HepG2 (cell line): ENCODE measurements at regions not wholly inside any gene's neighbourhood (a gene's known extent, or its start where the extent isn't known, plus 50 kb on each side); places are given as distances from the start of the nearest gene placed in this dataset.

Source experiments
- ATAC-seq: fragments of 200-7000 bp; cut with Tn5 transposase; 3 replicates; pipeline ENCODE4 v1.9.1; 2020; ENCODE audit warnings: mild to moderate bottlenecking, moderate library complexity
- BruUV-seq: library from RNA; stranded (reverse); fragments of 400-500 nt; replicated peaks from 2 replicates; lab custom pipeline; 2021; lab: Mats Ljungman, UMichigan
- CTCF ChIA-PET: fragments of 300-600 bp; formaldehyde crosslinking; extraction: SDS; loops from one replicate; lab custom pipeline; 2021; ENCODE audit warnings: low total read pairs, inconsistent platforms, low intra/inter-chr PET ratio; lab: Yijun Ruan, JAX
- POLR2A ChIA-PET: fragments of 350-600 bp; sonication (Branson Sonifier 250); formaldehyde crosslinking; loops from one replicate; lab custom pipeline; 2020; ENCODE audit warnings: antibody characterized with exemption, inconsistent platforms; lab: Yijun Ruan, JAX
- DNase-seq: peaks from one replicate; pipeline ENCODE4 v3.0.0-alpha.2; 2015; ENCODE audit warnings: low spot score
- FAIRE-seq: peaks from 3 replicates; lab custom pipeline; 2011; peaks lifted over from hg19 to GRCh38; lab: Jason Lieb, UNC
- H2AFZ ChIP-seq: one replicate; pipeline ENCODE4 v1.6.1; 2011; ENCODE audit warnings: low read length, inconsistent platforms
- H3K27ac ChIP-seq: fragments of 300-600 bp; 3 replicates; pipeline ENCODE4 v1.8.0; 2011; ENCODE audit warnings: mixed run types, mild to moderate bottlenecking, mixed read lengths, low read length, inconsistent platforms; ENCODE audit not compliant: insufficient read depth; ENCODE audit errors: extremely low read length
- H3K27me3 ChIP-seq, 2 experiments: fragments of 200-600 bp in 1 of 2; 2 replicates in 1 of 2; 3 replicates in 1 of 2; pipeline versions ENCODE4 v1.6.0 to v1.8.0; 2011; ENCODE audit warnings: low read length in 2 of 2, mild to moderate bottlenecking in 2 of 2, moderate library complexity in 2 of 2, inconsistent platforms in 1 of 2; ENCODE audit not compliant: insufficient read depth in 2 of 2, control insufficient read depth in 1 of 2
- H3K36me3 ChIP-seq, 2 experiments: fragments of 200-600 bp in 1 of 2; replicated peaks in 1 of 2; 2 replicates in 1 of 2; 3 replicates in 1 of 2; pipeline versions ENCODE4 v1.5.1 to v1.8.0; 2011; ENCODE audit warnings: low read length in 2 of 2, inconsistent platforms in 1 of 2; ENCODE audit not compliant: insufficient read depth in 2 of 2, control insufficient read depth in 1 of 2
- H3K4me1 ChIP-seq: 2 replicates; pipeline ENCODE4 v1.5.1; 2012; ENCODE audit warnings: low read length, inconsistent platforms; ENCODE audit not compliant: insufficient read depth
- H3K4me2 ChIP-seq: 2 replicates; pipeline ENCODE4 v1.6.0; 2011; ENCODE audit warnings: low read depth, low read length, inconsistent platforms
- H3K4me3 ChIP-seq, 3 experiments: fragments of 200-600 bp in 1 of 3; sonication (generic), shearing (Covaris generic) in 1 of 3; replicated peaks in 1 of 3; 2 replicates each; pipeline ENCODE4 v1.5.1; 2011 to 2016; ENCODE audit warnings: low read length in 3 of 3, inconsistent platforms in 2 of 3, low read depth in 2 of 3, mild to moderate bottlenecking in 2 of 3, control low read depth in 1 of 3, mixed read lengths in 1 of 3; ENCODE audit not compliant: insufficient read depth in 1 of 3
- H3K79me2 ChIP-seq: one replicate; pipeline ENCODE4 v1.6.1; 2011; ENCODE audit warnings: low read length, inconsistent platforms; ENCODE audit not compliant: insufficient read depth
- H3K9ac ChIP-seq: 2 replicates; pipeline ENCODE4 v1.6.0; 2011; ENCODE audit warnings: mild to moderate bottlenecking, low read depth, low read length, inconsistent platforms; ENCODE audit not compliant: insufficient read depth
- H3K9me3 ChIP-seq: 2 replicates; pipeline ENCODE4 v1.5.1; 2012; ENCODE audit warnings: mild to moderate bottlenecking, low read length
- H4K20me1 ChIP-seq: 2 replicates; pipeline ENCODE4 v1.6.0; 2011; ENCODE audit warnings: inconsistent platforms, mild to moderate bottlenecking, low read length, moderate library complexity; ENCODE audit not compliant: insufficient read depth
- CC2D1A ChIP-seq: sonication (generic); formaldehyde crosslinking; IDR thresholded peaks from 2 replicates; pipeline ENCODE4 v1.8.1; 2023; ENCODE audit warnings: mild to moderate bottlenecking, missing genetic modification reagents
- HCFC1 ChIP-seq: fragments of 150-350 bp; IDR thresholded peaks from 2 replicates; pipeline ENCODE4 v1.6.1; 2014; ENCODE audit warnings: low read depth, low read length
- KAT8 ChIP-seq: IDR thresholded peaks from 2 replicates; pipeline ENCODE4 v1.6.1; 2016; ENCODE audit warnings: missing genetic modification reagents, missing compliant biosample characterization
- MATR3 ChIP-seq: sonication (generic); formaldehyde crosslinking; IDR thresholded peaks from 2 replicates; pipeline ENCODE4 v1.4.0; 2020; ENCODE audit warnings: missing genetic modification reagents
- ZNF788 ChIP-seq: sonication (generic); formaldehyde crosslinking; IDR thresholded peaks from 2 replicates; pipeline ENCODE4 v1.5.0; 2020; ENCODE audit warnings: mild to moderate bottlenecking, missing genetic modification reagents, borderline replicate concordance
- ZSCAN21 ChIP-seq: sonication (generic); formaldehyde crosslinking; IDR thresholded peaks from 2 replicates; pipeline ENCODE4 v1.8.0; 2022; ENCODE audit warnings: mild to moderate bottlenecking, missing genetic modification reagents, moderate library complexity, borderline replicate concordance
- WGBS: methylation state at CpG from one replicate; pipeline ENCODE4 v1.1.6; 2017; ENCODE audit warnings: low lambda C conversion rate; 5-methylcytosine and 5-hydroxymethylcytosine counted together
- in situ Hi-C: cut with HindIII; loops from 2 replicates; pipeline ENCODE4 v1.10.0; 2017; ENCODE audit warnings: low pct_unique_long_range_greater_than_20kb; ENCODE audit not compliant: extremely low pct_ligation_motif_present
- intact Hi-C: fragments of 100-400 bp; cut with micrococcal nuclease; formaldehyde crosslinking; loops from one replicate; pipeline ENCODE4 v1.10.0; 2022; ENCODE audit not compliant: unreplicated experiment
- TF ChIP-seq, protein P1 (sequence below): conservative IDR thresholded peaks from 2 replicates; pipeline ENCODE4 v1.6.1; 2018; ENCODE audit warnings: missing genetic modification reagents
- TF ChIP-seq, protein P2 (sequence below): sonication (generic); formaldehyde crosslinking; IDR thresholded peaks from 2 replicates; pipeline ENCODE4 v1.4.0; 2020; ENCODE audit warnings: mild to moderate bottlenecking, missing genetic modification reagents
- TF ChIP-seq, protein P3 (sequence below): IDR thresholded peaks from 2 replicates; pipeline ENCODE4 v1.6.1; 2018; ENCODE audit warnings: missing genetic modification reagents, mild to moderate bottlenecking, missing compliant biosample characterization
- TF ChIP-seq, protein P4 (sequence below): sonication (generic); formaldehyde crosslinking; IDR thresholded peaks from 2 replicates; pipeline ENCODE4 v1.4.0; 2020; ENCODE audit warnings: mild to moderate bottlenecking, missing genetic modification reagents
- TF ChIP-seq, protein P5 (sequence below): sonication (generic); formaldehyde crosslinking; IDR thresholded peaks from 2 replicates; pipeline ENCODE4 v1.4.0; 2020; ENCODE audit warnings: mild to moderate bottlenecking, missing genetic modification reagents

DNA sequence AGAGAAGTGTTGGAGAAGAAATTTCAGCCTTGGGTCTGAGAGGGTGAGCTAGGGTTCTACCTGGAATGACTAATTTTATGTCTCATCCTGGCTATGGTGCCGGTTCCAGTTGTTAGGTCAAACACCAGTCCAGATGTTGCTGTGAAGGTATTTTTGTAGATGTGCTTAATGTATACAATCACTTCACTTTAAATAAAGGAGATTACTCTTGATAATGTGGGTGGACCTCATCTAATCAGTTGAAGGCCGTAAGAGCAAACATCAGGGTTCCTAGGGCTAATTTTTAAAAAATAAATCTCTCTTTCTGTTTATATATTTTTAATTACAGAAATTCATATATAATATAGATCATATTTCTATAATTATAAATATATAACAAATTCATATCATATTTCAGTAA lies 90.5 kb upstream of the GDNF start:
- Histone ChIP-seq H3K36me3 (no peaks in the 10 kb centered on the region), H3K27me3 (peaks cover 1 to 41% of the 10 kb centered on the region in 2 experiments; a peak in 4 of 5 replicates), H3K4me2 (no peak overlapping the region), H3K4me3 (no peak overlapping the region), H3K9ac (no peak overlapping the region), H3K79me2 (no peaks in the 10 kb centered on the region), H3K27ac (no peak overlapping the region), H4K20me1 (no peaks in the 10 kb centered on the region)
- in situ Hi-C loops = no loop called here
- FAIRE-seq (no peak), ATAC-seq (no peak)
- BruUV-seq = no TSS peak
- POLR2A ChIA-PET = no interaction called here
- 53% methylated on average over 2 of the region's 2 CpGs for WGBS
- intact Hi-C loops = no loop called here
- CTCF ChIA-PET = no interaction called here
- TF ChIP-seq ZNF788 (CRISPR knock-in tag) = no peak
- TF ChIP-seq, protein P1, sequence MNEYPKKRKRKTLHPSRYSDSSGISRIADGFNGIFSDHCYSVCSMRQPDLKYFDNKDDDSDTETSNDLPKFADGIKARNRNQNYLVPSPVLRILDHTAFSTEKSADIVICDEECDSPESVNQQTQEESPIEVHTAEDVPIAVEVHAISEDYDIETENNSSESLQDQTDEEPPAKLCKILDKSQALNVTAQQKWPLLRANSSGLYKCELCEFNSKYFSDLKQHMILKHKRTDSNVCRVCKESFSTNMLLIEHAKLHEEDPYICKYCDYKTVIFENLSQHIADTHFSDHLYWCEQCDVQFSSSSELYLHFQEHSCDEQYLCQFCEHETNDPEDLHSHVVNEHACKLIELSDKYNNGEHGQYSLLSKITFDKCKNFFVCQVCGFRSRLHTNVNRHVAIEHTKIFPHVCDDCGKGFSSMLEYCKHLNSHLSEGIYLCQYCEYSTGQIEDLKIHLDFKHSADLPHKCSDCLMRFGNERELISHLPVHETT (CRISPR knock-in tag) = no peak
- TF ChIP-seq ZSCAN21 (CRISPR knock-in tag) = no peak
- TF ChIP-seq KAT8 = no peak
- TF ChIP-seq, all 625 proteins: peak for 0
- Histone ChIP-seq H3K4me1 (no peaks in the 10 kb centered on the region), H3K9me3 (no peaks in the 10 kb centered on the region), H2AFZ (no peak overlapping the region)
- no peak for DNase-seq

DNA sequence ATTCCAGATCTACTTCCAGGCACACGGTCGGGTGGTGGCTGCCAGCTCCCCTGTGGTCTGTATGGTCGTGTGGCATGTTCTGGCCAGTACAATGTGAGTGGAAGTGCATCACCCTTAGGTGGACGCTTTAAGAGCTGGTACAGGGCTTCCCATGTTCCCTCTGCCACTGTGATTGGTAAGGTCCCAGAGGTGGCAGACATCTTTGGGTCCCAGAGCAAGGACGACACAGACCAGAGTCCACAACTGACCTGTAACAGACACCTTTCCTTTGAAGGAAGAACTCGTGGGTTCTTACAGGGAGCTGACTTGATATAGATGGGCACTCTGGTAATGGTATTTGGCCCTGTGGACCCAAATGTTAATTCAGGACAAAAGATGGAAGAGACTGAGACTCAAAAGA lies 90.0 kb upstream of the GDNF start:
- DNase-seq (no peak), FAIRE-seq (no peak), ATAC-seq (no peak)
- H3K79me2 ChIP-seq = no peaks in the 10 kb centered on the region
- WGBS = 7% methylated on average over 4 of the region's 6 CpGs
- no peaks in the 10 kb centered on the region for H4K20me1 ChIP-seq
- no peak overlapping the region for H2AFZ ChIP-seq
- no peaks in the 10 kb centered on the region for H3K9me3 ChIP-seq
- H3K4me1 ChIP-seq = no peaks in the 10 kb centered on the region
- in situ Hi-C loops = no loop called here
- ChIA-PET POLR2A (no interaction called here), CTCF (no interaction called here)
- H3K27ac ChIP-seq = no peak overlapping the region
- no peak overlapping the region for H3K4me2 ChIP-seq
- no peak overlapping the region for H3K4me3 ChIP-seq
- no TSS peak for BruUV-seq
- peaks cover 1 to 41% of the 10 kb centered on the region in 2 experiments; a peak in 4 of 5 replicates for H3K27me3 ChIP-seq
- H3K36me3 ChIP-seq = no peaks in the 10 kb centered on the region
- intact Hi-C loops = no loop called here
- H3K9ac ChIP-seq = no peak overlapping the region
- no peak for TF ChIP-seq HCFC1
- TF ChIP-seq, protein P2, sequence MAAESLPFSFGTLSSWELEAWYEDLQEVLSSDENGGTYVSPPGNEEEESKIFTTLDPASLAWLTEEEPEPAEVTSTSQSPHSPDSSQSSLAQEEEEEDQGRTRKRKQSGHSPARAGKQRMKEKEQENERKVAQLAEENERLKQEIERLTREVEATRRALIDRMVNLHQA = no peak
- TF ChIP-seq CC2D1A (CRISPR knock-in tag) = no peak
- TF ChIP-seq, protein P3, sequence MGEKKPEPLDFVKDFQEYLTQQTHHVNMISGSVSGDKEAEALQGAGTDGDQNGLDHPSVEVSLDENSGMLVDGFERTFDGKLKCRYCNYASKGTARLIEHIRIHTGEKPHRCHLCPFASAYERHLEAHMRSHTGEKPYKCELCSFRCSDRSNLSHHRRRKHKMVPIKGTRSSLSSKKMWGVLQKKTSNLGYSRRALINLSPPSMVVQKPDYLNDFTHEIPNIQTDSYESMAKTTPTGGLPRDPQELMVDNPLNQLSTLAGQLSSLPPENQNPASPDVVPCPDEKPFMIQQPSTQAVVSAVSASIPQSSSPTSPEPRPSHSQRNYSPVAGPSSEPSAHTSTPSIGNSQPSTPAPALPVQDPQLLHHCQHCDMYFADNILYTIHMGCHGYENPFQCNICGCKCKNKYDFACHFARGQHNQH (CRISPR knock-in tag) = no peak
- TF ChIP-seq, protein P4, sequence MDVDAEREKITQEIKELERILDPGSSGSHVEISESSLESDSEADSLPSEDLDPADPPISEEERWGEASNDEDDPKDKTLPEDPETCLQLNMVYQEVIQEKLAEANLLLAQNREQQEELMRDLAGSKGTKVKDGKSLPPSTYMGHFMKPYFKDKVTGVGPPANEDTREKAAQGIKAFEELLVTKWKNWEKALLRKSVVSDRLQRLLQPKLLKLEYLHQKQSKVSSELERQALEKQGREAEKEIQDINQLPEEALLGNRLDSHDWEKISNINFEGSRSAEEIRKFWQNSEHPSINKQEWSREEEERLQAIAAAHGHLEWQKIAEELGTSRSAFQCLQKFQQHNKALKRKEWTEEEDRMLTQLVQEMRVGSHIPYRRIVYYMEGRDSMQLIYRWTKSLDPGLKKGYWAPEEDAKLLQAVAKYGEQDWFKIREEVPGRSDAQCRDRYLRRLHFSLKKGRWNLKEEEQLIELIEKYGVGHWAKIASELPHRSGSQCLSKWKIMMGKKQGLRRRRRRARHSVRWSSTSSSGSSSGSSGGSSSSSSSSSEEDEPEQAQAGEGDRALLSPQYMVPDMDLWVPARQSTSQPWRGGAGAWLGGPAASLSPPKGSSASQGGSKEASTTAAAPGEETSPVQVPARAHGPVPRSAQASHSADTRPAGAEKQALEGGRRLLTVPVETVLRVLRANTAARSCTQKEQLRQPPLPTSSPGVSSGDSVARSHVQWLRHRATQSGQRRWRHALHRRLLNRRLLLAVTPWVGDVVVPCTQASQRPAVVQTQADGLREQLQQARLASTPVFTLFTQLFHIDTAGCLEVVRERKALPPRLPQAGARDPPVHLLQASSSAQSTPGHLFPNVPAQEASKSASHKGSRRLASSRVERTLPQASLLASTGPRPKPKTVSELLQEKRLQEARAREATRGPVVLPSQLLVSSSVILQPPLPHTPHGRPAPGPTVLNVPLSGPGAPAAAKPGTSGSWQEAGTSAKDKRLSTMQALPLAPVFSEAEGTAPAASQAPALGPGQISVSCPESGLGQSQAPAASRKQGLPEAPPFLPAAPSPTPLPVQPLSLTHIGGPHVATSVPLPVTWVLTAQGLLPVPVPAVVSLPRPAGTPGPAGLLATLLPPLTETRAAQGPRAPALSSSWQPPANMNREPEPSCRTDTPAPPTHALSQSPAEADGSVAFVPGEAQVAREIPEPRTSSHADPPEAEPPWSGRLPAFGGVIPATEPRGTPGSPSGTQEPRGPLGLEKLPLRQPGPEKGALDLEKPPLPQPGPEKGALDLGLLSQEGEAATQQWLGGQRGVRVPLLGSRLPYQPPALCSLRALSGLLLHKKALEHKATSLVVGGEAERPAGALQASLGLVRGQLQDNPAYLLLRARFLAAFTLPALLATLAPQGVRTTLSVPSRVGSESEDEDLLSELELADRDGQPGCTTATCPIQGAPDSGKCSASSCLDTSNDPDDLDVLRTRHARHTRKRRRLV (CRISPR knock-in tag) = no peak
- TF ChIP-seq MATR3 = no peak
- TF ChIP-seq, protein P5, sequence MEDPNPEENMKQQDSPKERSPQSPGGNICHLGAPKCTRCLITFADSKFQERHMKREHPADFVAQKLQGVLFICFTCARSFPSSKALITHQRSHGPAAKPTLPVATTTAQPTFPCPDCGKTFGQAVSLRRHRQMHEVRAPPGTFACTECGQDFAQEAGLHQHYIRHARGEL (CRISPR knock-in tag) = no peak
